A673 (cell line): ENCODE measurements at regions not wholly inside any gene's neighbourhood (a gene's known extent, or its start where the extent isn't known, plus 50 kb on each side); places are given as distances from the start of the nearest gene placed in this dataset.

Experiments used
- CTCF ChIP-seq: fragments of 300-800, 200-600 bp; sonication (generic); conservative IDR thresholded peaks from 2 replicates; pipeline ENCODE4 v1.5.1; 2017; ENCODE audit warnings: low read depth, mild to moderate bottlenecking, antibody characterized with exemption, low read length, moderate library complexity, mixed read lengths
- EZH2 ChIP-seq: fragments of 200-600 bp; sonication (generic); IDR thresholded peaks from 2 replicates; pipeline ENCODE4 v1.6.1; 2017; ENCODE audit warnings: borderline replicate concordance, low read depth, mild to moderate bottlenecking, mixed read lengths, antibody characterized with exemption, low read length; ENCODE audit not compliant: poor library complexity, severe bottlenecking

GRCh38 chr1:213582976-213583567, 404.7 kb upstream of the PROX1 start:
- TF ChIP-seq CTCF (no peak), EZH2 (no peak)
